ENCODE measurements at regions not wholly inside any gene's neighbourhood (a gene's known extent, or its start where the extent isn't known, plus 50 kb on each side); places are given as distances from the start of the nearest gene placed in this dataset.

DNA sequence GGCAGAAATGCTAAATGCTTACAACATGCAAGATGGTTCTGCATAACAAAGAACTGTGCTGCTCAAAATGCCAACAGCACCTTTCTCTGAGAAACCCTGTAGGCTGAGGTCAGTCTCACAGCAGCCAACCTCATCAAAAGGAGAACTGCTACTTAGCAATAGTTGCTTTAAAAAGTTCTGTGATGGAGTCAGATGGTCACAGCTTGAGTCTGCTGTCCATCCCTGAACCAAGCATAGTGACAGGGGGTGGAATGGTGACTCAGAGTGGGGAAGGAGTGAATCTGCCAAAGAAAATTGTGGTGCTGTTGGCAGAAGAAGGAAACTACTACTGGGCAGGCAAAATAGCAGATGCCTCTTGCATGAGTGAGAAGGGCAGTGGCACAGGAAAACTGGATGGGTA lies 106.0 kb upstream of the FAM78B start:
- TF ChIP-seq, protein P1, sequence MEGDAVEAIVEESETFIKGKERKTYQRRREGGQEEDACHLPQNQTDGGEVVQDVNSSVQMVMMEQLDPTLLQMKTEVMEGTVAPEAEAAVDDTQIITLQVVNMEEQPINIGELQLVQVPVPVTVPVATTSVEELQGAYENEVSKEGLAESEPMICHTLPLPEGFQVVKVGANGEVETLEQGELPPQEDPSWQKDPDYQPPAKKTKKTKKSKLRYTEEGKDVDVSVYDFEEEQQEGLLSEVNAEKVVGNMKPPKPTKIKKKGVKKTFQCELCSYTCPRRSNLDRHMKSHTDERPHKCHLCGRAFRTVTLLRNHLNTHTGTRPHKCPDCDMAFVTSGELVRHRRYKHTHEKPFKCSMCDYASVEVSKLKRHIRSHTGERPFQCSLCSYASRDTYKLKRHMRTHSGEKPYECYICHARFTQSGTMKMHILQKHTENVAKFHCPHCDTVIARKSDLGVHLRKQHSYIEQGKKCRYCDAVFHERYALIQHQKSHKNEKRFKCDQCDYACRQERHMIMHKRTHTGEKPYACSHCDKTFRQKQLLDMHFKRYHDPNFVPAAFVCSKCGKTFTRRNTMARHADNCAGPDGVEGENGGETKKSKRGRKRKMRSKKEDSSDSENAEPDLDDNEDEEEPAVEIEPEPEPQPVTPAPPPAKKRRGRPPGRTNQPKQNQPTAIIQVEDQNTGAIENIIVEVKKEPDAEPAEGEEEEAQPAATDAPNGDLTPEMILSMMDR (optimal IDR thresholded peaks at IDR 0.05 in 1 of 3, IDR thresholded peaks at IDR 0.05 in 1 of 3, conservative IDR thresholded peaks at IDR 0.05 in 1 of 3; ENCODE audit: extremely low read depth in 1 of 3, insufficient read depth in 2 of 3, low read length in 3 of 3) = no peak
- TF ChIP-seq EZH2 (IDR thresholded peaks at IDR 0.05; ENCODE audit: low read length) = no peak
